ENCODE measurements at regions not wholly inside any gene's neighbourhood (a gene's known extent, or its start where the extent isn't known, plus 50 kb on each side); places are given as distances from the start of the nearest gene placed in this dataset.

- ATAC-seq = no peak
Observed at GRCh38 chr6:11633741-11634509, 96.4 kb downstream of the TMEM170B start.

DNA sequence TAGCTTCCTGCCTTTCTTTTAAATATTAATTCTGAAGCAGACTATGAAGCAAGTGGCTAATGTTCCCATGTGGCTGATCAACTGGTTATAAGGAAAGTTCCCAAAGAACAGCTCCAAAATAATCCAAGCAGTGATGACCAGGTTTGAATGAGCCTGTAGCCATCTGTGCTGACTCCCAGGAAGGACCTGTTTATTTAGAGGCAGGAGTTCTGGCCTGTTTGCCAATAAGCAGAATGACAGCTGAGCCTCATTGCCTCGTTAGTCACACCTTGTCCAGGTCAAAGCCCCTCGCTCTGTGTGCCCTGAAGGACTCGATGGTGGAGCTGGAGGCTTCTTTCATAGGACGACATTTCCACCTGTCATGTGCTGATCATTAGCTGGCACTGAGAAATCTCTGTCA, 97.4 kb downstream of the TMEM170B start:
- no peak for ATAC-seq

DNA sequence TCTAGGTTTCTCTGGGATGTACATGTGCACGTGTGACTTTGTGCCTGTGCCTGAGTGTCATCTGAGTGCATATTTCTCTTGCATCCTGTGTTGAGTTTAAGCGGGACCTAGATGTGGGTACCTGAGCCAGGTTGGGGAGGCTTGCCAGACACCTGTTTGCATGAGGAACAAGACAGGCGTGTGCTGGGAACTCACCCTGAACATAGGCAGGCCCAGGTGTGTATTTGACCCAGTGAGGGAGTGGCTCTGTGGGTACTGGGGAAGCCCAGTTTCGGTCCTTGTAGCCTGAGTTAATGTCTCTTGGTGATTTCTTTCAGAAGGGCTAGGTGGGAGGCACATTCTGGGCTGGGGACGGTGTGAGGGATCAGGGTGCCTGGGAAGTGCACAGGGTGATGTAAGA, 98.6 kb downstream of the TMEM170B start:
- ATAC-seq = no peak

GRCh38 chr6:11637266-11637665, 99.7 kb downstream of the TMEM170B start:
- no peak for ATAC-seq

DNA sequence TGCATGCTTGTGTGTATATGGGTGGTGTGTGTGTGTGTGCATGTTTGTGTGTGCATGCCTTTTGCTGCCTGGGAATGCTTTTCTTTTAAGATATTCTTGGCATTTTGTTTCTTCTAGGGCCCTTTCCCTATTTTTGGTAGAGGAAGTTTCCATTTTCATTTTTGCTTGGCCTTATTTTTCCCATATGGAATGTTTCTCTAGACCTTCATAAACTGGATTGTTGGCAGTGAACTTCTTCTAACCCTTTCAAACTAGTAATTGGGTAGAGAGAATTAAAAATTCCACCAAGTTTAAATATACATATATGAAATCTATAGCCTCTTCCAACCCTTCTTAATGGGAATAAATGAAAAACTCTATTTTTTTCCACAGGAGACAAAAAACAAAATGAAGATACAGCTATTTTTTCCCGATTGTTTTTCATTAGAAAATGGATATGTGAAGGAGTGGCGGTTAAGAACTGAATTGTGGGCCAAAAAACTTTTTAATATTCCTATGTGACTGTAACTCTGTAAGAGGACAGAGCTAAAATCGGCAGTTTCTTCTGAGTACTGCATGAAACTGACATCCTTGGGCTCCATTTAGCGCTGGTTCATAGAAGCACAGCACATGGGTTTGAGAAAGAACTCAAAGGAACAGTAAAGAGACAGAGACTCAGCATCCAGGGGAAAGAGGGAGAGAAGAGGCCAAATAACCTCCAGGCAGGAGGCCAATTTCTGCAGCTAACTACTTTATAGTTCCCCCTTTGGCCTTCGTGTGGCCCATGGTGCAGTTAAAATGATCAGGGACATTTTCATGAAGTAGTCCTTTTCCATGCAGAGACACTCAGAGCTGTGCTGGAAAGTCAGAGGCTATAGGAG, 102.1 kb downstream of the TMEM170B start:
- ATAC-seq = no peak

DNA sequence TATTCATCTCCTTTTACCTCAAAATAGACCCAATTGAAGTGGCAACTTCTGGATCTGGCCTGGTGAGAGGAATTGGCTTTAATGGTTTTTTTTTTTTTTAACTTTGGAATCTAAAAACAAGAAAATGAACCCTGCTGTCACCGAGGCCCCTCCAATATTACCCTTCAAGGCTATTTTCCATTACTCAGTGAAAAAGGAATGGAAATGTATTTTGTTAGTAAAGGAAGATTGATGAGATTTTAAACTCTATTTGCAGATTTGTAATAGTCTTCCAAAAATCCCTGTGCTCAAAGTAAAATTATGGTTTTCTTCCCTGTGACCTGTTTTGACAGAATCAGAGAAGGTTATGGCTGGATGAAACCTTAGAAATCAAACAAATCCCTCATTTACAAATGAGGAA, 102.9 kb downstream of the TMEM170B start:
- ATAC-seq = no peak

DNA sequence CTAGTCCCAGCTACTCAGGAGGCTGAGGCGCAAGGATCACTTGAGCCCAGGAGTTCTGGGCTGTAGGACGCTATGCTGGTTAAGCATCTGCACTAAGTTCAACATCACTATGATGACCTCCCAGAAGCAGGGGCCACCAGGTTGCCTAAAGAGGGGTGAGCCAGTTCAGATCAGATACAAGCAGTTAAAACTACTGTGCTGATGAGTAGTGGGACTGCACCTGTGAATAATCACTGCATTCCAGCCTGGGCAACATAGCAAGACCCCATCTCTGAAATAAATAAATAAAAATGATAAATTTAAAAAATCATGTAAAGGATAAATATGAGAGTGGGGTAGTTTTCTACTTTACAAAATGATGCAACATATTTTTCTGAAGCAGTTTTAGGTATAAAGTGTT, 106.5 kb downstream of the TMEM170B start:
- no peak for ATAC-seq

DNA sequence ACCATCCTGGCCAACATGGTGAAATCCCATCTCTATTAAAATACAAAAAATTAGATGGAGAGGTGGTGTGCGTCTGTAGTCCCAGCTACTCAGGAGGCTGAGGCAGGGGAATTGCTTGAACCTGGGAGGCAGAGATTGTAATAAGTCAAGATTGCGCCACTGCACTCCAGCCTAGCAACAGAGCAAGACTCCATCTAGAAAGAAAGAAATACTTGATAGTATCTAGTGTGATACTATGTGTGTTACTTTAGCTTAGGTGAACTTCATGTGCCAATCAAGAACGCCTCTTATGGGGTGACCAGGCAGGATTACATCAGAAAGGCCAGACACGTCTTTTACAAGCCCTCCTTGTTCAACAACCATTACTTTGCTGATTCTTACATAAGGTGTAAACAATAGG, 107.1 kb downstream of the TMEM170B start:
- ATAC-seq = no peak

- no peak for ATAC-seq
Observed at GRCh38 chr6:11645016-11645415, 107.5 kb downstream of the TMEM170B start.

DNA sequence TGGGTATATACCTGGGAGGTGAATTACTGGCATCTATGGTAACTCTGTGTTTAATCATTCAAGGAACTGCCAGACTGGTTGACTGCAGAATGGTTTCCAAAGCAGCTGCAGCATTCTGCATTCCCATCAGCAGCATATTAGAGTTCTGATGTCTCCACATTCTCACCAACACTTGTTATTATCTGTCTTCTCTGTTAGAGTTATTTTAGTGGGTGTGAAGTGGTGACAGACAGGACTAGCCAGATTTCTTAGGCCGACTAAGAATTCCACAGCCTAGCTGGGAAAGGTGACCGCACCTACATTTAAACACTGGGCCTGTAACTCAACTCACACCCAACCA, 110.9 kb downstream of the TMEM170B start:
- no peak for ATAC-seq

- ATAC-seq = no peak
Observed at GRCh38 chr6:11648889-11649288, 111.3 kb downstream of the TMEM170B start.

GRCh38 chr6:11650025-11650696, 112.6 kb downstream of the TMEM170B start:
- ATAC-seq = peak; percentile 27

GRCh38 chr6:11650711-11651110, 113.2 kb downstream of the TMEM170B start:
- ATAC-seq = no peak

GRCh38 chr6:11653028-11653583, 115.6 kb downstream of the TMEM170B start:
- peak; percentile 42 for ATAC-seq

- ATAC-seq = no peak
Observed at GRCh38 chr6:11654876-11655275, 117.3 kb downstream of the TMEM170B start.

DNA sequence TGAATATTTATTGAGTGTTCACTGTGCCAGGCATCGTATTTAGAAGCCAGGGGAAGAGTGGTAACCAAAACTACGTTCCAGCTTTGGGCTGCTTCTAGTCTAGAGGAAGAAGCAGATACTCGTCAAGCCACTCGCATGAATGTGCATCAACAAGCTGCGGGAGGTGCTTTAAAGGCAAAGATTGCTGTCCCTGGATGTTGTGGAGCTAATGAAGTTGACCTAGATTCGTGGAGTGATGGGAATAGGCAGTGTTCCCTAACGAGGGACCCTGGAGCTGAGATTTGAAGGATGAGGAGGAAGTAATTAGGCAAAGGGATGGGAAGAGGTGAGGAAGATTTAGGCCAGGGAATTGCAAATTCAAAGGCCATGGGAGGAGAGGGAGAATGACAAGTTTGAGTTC, 118.9 kb downstream of the TMEM170B start:
- no peak for ATAC-seq

DNA sequence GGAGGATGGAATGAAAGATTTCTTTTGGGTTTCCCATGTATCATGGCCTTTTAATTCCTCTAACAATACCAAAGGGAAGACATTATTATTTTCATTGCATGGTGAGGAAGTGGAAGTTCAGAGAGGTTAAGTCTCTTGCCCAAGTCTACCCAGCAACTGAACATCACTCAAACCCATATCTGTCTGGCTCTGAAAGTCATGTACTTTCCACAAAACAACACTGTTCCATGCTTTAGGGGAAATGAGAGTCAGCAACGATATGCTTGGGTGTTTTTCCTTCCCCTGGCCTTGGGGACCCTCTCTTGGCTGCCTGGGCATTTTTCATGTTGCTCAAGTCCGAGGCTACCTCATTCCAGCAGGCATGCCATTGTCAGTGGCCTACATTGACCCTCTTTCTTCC, 118.8 kb downstream of the ADTRP start:
- no peak for ATAC-seq

DNA sequence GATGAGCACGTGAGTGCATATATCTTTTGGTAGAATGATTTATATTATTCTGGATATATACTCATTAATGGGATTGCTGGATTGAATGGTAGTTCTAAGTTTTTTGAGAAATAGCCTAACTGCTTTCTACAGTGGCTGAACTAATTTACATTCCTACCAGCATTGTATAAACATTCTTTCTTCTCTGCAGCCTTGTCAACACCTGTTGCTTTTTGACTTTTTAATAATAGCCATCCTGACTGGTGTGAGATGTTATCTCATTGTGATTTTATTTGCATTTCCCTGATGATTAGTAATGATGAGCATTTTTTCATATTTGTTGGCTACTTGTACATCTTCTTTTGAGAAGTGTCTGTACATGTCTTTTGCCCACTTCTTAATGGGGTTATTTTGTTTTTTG, 116.3 kb downstream of the ADTRP start:
- no peak for ATAC-seq

DNA sequence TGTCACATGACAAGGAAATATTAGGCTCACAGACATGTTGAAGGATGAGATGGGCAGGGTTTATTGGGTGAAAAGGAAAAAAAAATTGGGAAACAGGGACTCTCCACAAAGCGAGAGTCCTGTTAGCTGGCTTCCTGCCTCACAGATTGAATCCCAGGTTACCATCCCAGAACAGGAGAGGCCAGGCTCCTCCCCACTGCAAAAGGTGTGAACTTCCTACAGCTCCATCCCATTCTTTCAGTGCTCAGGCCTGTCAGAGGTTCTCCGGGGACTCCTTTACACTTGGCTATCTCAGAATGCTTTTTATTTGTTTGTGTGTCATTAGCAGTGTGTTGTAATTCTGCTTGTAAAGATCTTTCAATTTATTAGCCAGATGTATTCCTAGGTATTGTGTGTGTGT, 115.1 kb downstream of the ADTRP start:
- ATAC-seq = no peak
